ENCODE measurements at regions not wholly inside any gene's neighbourhood (a gene's known extent, or its start where the extent isn't known, plus 50 kb on each side); places are given as distances from the start of the nearest gene placed in this dataset.

GRCh38 chrX:143139681-143140080 lies 114.0 kb downstream of the SPANXN4 start:
- FAIRE-seq = no peak
- no peak overlapping the region for H3K27ac ChIP-seq

GRCh38 chrX:143121477-143121876 lies 95.7 kb downstream of the SPANXN4 start:
- Histone ChIP-seq H3K27ac (no peak overlapping the region), H3K9me3 (no peaks in the 10 kb centered on the region), H3K4me3 (no peak overlapping the region), H3K4me1 (no peaks in the 10 kb centered on the region), H3K36me3 (no peaks in the 10 kb centered on the region), H3K27me3 (no peaks in the 10 kb centered on the region)
- no peak for FAIRE-seq
- peak in 1 of 4 donors; percentile 55 for ATAC-seq
- no peak for TF ChIP-seq CTCF (IDR thresholded peaks at IDR 0.05)
- 13 to 18% methylated on average over 4 of the region's 4 CpGs for WGBS, 2 donors
- intact Hi-C loops (cut with DNase I) = no loop called here
- DNase-seq = no peak

More at GRCh38 chrX:143139681-143140080, 114.0 kb downstream of the SPANXN4 start:
- TF ChIP-seq CTCF (IDR thresholded peaks at IDR 0.05) = no peak
- Histone ChIP-seq H3K4me3 (no peak overlapping the region), H3K4me1 (no peaks in the 10 kb centered on the region), H3K27me3 (no peaks in the 10 kb centered on the region), H3K36me3 (no peaks in the 10 kb centered on the region), H3K9me3 (no peaks in the 10 kb centered on the region)
- ATAC-seq (no peak), DNase-seq (no peak)
- 44 to 52% methylated on average over 2 of the region's 2 CpGs for WGBS, 2 donors
- intact Hi-C loops (cut with DNase I) = no loop called here

DNA sequence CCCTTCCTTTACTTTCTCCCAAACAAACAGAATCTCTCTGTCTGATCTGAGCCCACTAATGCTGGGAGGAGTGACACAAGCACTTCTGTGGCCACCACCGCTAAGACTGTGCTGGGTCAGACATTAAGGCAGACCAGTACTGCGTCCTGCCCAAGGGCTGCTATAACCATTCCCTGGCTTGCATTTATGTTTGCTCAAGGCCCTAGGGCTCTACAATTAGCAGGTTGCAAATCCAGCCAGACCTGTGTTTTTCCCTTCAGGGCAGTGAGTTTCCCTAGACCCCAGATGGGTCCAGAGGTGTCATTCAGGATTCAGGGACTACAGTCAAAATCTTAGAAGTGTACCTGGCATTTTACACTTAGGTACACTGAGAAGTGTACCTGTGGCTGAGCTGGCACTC lies 89.7 kb downstream of the SPANXN4 start:
- peaks cover 0 to 3% (median 0%) of the 10 kb centered on the region in 4 donors for H3K27me3 ChIP-seq
- H3K4me3 ChIP-seq = no peak overlapping the region
- no peaks in the 10 kb centered on the region for H3K4me1 ChIP-seq
- H3K27ac ChIP-seq = no peak overlapping the region
- H3K36me3 ChIP-seq = no peaks in the 10 kb centered on the region
- no peak for TF ChIP-seq CTCF (IDR thresholded peaks at IDR 0.05)
- no peak for FAIRE-seq
- H3K9me3 ChIP-seq = no peaks in the 10 kb centered on the region
- intact Hi-C loops (cut with DNase I) = no loop called here
- no peak for DNase-seq
- no peak for ATAC-seq
- WGBS, 2 donors = 88 to 93% methylated on average over 2 of the region's 2 CpGs

- TF ChIP-seq CTCF (IDR thresholded peaks at IDR 0.05) = no peak
- H3K4me1 ChIP-seq = no peaks in the 10 kb centered on the region
- no peaks in the 10 kb centered on the region for H3K9me3 ChIP-seq
- H3K36me3 ChIP-seq = no peaks in the 10 kb centered on the region
- H3K27me3 ChIP-seq = no peaks in the 10 kb centered on the region
- intact Hi-C loops (cut with DNase I) = no loop called here
- DNase-seq (no peak), ATAC-seq (no peak), FAIRE-seq (peak; percentile 13)
- H3K27ac ChIP-seq = no peak overlapping the region
- H3K4me3 ChIP-seq = no peak overlapping the region
Measured at GRCh38 chrX:143095816-143096215, 70.1 kb downstream of the SPANXN4 start.

DNA sequence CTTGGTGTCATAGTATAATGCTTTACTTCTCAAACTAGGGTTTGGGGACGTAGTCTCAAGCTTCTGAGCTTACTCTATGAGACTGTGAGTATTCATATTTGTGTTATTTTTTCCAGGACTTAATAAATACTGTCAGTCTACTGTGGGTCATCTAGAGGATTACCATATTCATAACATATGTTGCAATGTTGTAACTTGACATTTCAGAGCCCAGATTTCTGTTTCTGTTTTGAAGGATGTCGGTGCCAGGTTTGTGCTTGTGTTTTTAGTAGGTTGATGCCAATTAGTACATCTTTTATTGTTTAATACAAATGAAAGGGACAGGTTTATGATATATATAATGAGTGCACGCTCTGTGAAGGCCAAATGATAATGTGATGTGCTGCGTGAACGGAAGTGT lies 69.6 kb downstream of the SPANXN4 start:
- no peak for TF ChIP-seq CTCF (IDR thresholded peaks at IDR 0.05)
- no peaks in the 10 kb centered on the region for H3K36me3 ChIP-seq
- 56 to 72% methylated on average over 5 of the region's 5 CpGs for WGBS, 2 donors
- no peak overlapping the region for H3K27ac ChIP-seq
- H3K9me3 ChIP-seq = no peaks in the 10 kb centered on the region
- intact Hi-C loops (cut with DNase I) = no loop called here
- H3K4me1 ChIP-seq = no peaks in the 10 kb centered on the region
- H3K27me3 ChIP-seq = no peaks in the 10 kb centered on the region
- DNase-seq (no peak), ATAC-seq (no peak), FAIRE-seq (no peak)
- H3K4me3 ChIP-seq = no peak overlapping the region

All from pancreas (tissue), 10 donors.